ENCODE measurements at regions not wholly inside any gene's neighbourhood (a gene's known extent, or its start where the extent isn't known, plus 50 kb on each side); places are given as distances from the start of the nearest gene placed in this dataset.

DNA sequence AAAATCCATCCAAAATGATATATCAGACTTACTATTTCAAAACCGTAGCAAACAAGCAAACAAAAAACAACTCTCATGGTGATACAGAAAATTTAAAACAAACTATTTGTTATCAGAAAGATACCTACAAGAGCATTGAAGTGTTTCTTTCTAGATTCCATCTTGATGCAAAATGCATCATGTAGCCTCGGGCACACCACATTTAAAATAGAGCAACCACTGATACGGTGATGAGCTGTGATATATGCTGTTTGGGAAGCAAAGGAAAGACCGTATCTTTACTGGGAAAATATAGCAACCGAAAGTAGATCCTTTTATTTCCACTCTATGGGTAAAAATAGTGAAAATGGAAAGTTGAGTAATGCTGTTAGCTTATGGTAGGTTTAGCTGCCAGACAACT is 892.0 kb downstream of the GATA3 start:
- intact Hi-C loops (cut with micrococcal nuclease), result no loop called here
- Histone ChIP-seq H3K4me1 (ENCODE audit: control insufficient read depth, extremely low read depth, insufficient read depth, low read length) (no peaks in the 10 kb centered on the region), H3K9ac (replicated peaks; ENCODE audit: extremely low read depth, insufficient read depth, low read length) (no peak overlapping the region), H3K4me2 (ENCODE audit: insufficient read depth, low read length) (no peak overlapping the region), H3K79me2 (ENCODE audit: control insufficient read depth, insufficient read depth, low read length) (no peaks in the 10 kb centered on the region), H4K20me1 (replicated peaks; ENCODE audit: control insufficient read depth, extremely low read depth, insufficient read depth, low read length) (no peaks in the 10 kb centered on the region), H2AFZ (ENCODE audit: low read depth, low read length) (no peak overlapping the region), H3K9me1 (replicated peaks; ENCODE audit: control insufficient read depth, extremely low read depth, insufficient read depth, low read length) (no peaks in the 10 kb centered on the region), H3K4me3 (replicated peaks in 1 of 3; ENCODE audit: insufficient read depth in 1 of 3, low read depth in 1 of 3, low read length in 3 of 3) (no peak overlapping the region), H3K27me3 (ENCODE audit: control insufficient read depth in 2 of 2, insufficient read depth in 2 of 2, low read length in 2 of 2) (no peaks in the 10 kb centered on the region), H3K27ac (ENCODE audit: insufficient read depth, low read depth, low read length) (no peak overlapping the region), H3K9me3 (replicated peaks; ENCODE audit: control insufficient read depth, insufficient read depth, low read length) (no peaks in the 10 kb centered on the region), H3K36me3 (ENCODE audit: control insufficient read depth in 2 of 2, extremely low read depth in 1 of 2, insufficient read depth in 2 of 2, low read length in 2 of 2) (no peaks in the 10 kb centered on the region)
- DNase-seq (ENCODE audit: low read depth, low spot score), result no peak
- BruUV-seq (replicated peaks), result no TSS peak
- dilution Hi-C loops (cut with MboI; ENCODE audit: extremely low pct_ligation_motif_present, low sequenced_read_pairs), result no loop called here
- TF ChIP-seq, protein P1, sequence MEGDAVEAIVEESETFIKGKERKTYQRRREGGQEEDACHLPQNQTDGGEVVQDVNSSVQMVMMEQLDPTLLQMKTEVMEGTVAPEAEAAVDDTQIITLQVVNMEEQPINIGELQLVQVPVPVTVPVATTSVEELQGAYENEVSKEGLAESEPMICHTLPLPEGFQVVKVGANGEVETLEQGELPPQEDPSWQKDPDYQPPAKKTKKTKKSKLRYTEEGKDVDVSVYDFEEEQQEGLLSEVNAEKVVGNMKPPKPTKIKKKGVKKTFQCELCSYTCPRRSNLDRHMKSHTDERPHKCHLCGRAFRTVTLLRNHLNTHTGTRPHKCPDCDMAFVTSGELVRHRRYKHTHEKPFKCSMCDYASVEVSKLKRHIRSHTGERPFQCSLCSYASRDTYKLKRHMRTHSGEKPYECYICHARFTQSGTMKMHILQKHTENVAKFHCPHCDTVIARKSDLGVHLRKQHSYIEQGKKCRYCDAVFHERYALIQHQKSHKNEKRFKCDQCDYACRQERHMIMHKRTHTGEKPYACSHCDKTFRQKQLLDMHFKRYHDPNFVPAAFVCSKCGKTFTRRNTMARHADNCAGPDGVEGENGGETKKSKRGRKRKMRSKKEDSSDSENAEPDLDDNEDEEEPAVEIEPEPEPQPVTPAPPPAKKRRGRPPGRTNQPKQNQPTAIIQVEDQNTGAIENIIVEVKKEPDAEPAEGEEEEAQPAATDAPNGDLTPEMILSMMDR (IDR thresholded peaks at IDR 0.05; ENCODE audit: extremely low read depth in 1 of 2, insufficient read depth in 1 of 2, low read depth in 1 of 2, low read length in 2 of 2), result no peak
- TF ChIP-seq FOS (IDR thresholded peaks at IDR 0.05; ENCODE audit: borderline replicate concordance, insufficient read depth, low read length), result no peak
- TF ChIP-seq EZH2 (IDR thresholded peaks at IDR 0.05; ENCODE audit: borderline replicate concordance, low read depth, low read length, severe bottlenecking), result no peak
- TF ChIP-seq, protein P2, sequence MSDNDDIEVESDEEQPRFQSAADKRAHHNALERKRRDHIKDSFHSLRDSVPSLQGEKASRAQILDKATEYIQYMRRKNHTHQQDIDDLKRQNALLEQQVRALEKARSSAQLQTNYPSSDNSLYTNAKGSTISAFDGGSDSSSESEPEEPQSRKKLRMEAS (IDR thresholded peaks at IDR 0.05; ENCODE audit: insufficient read depth, insufficient read length), result no peak
- no peak for TF ChIP-seq MYC (IDR thresholded peaks at IDR 0.05; ENCODE audit: low read depth, low read length)
- no peak for TF ChIP-seq JUN (IDR thresholded peaks at IDR 0.05; ENCODE audit: borderline replicate concordance, insufficient read depth, insufficient read length, low read depth)
- TF ChIP-seq GATA2 (IDR thresholded peaks at IDR 0.05; ENCODE audit: insufficient read depth, insufficient read length, low read depth, low read length), result no peak
- TF ChIP-seq POLR2AphosphoS5 (IDR thresholded peaks at IDR 0.05; ENCODE audit: insufficient read depth, low read depth, low read length), result no peak
- no peak for TF ChIP-seq POLR2A (IDR thresholded peaks at IDR 0.05; ENCODE audit: low read depth, low read length)
- POLR2A ChIA-PET, result no interaction called here
- FAIRE-seq, result no peak
- CTCF ChIA-PET, result no interaction called here

Measured in endothelial cell of umbilical vein (primary cell).